GM18517 (cell line): ENCODE measurements at regions not wholly inside any gene's neighbourhood (a gene's known extent, or its start where the extent isn't known, plus 50 kb on each side); places are given as distances from the start of the nearest gene placed in this dataset.

Experiments used
- ATAC-seq: cut with Tn5 transposase; IDR thresholded peaks from one replicate; pipeline ENCODE4 v1.9.1; 2021; ENCODE audit warnings: mild to moderate bottlenecking, moderate library complexity; ENCODE audit not compliant: unreplicated experiment

DNA sequence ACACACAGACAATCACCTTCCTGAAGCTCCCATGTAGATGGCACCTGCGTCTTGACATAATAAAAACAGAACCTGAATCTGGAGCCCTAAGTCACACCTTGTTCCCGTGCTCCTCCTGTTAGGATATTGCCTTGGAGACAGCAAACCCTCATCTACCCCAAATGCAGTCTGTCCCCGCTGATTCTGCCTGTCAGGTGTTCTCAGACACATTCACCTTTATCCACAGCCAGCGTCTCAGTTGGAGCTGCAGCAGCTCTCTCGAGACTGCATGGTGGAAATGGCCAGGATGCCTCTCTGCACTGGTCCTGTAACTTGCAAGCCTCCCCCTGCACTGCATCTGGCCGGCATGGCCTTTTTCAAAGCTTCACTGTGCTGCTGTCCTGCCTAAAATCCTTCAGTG lies 218.0 kb upstream of the ZNF32 start:
- no peak for ATAC-seq

GRCh38 chr10:43865265-43866135 lies 216.8 kb upstream of the ZNF32 start:
- no peak for ATAC-seq

DNA sequence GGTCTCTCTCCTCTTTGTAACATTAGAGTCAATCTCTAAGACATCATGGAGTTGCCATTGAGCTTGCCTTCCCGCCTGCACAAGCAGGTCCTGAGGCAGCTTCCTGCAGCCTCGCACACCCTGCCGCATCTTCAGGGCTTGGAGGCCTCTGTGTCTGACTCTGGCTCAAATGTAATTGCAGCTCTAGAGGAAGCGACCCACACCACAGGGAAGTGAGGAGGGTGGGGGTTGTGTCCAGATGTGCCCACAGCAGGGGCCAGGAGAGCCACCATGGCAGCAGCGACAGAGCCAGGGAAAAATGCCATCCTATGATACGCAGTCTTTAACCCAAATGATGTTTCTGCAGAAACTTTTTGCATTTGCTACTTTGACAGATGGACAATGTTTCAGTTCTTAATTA lies 216.0 kb upstream of the ZNF32 start:
- ATAC-seq = no peak

DNA sequence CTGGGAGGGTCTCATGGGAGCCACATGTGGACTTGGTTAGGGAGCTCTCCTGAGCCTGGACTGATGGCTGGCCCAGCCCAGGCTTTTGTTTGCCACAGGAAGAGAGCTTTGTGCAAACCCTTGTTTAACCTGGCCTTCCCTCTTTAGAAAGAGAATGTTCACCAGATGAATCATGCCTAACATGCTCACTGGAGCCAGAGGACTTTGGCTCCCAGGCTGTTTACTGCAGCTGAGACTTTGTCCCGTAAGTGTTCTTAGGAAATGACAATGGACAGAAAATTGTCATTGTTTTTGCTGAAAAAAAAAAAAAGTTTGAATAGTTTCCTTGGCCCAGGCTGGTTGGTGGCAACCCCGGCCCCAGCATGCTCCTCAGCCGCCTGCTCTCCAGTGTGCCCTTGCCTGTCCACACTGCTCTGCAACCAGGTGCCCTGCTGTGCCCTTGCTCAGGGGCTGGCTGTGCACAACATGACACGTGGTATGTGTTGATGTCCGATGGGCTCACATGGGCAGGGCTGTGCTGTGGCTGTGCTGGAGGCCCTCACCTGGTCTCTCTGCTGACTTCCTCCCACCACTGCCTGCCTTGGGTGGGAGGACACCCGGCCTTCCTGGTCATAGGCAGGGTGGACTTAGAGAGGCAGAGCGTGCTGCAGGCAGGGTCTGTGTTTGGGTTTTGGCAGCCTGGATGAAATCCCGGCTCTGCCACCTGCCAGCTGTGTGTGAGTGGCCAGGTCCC lies 215.3 kb upstream of the ZNF32 start:
- no peak for ATAC-seq

GRCh38 chr10:43863270-43863669 lies 214.6 kb upstream of the ZNF32 start:
- no peak for ATAC-seq

DNA sequence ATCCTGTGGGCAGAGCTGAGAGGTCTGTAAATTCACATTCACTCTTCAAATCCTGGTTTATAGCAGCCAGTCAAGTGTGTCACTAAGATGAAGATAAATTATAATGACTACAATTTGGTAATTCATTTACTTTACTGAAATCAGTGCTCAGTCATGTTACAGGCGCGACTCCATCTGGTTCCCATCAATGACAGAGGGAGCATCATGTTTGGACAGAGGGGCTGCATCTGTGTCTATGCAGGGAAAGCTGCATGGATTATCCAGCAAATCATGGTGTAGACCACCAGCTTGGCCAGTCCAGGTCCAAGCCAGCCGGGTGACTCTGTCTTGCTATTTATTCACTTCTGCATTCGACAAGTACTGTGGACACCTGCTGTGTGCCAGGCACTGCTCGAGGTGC lies 214.1 kb upstream of the ZNF32 start:
- no peak for ATAC-seq

- ATAC-seq = no peak
Observed at GRCh38 chr10:43861966-43862751, 213.5 kb upstream of the ZNF32 start.

DNA sequence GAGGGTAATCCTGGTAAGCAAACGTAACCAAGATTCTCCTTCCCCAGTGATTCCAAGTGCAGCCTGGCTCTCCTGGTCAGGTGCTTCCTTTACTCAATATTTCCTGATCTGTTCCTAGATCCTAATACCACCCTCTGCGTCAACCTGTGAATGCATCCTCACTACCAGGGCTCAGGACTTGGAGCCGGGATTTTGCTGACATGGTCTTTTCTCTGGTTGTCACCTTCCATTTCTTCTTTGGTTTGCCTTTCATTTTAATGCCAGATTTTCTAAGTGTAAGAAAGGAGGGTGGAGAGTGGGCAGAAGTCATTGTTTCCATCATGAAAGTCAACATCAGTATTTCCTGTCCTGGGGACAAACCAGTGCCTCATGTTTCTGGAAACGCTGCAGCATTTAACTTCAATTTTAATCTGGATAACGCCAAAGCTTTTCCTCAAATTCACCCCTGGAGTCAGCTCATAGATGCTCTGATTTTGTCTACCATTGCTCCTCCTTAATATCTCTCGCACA lies 210.4 kb upstream of the ZNF32 start:
- no peak for ATAC-seq

GRCh38 chr10:43857931-43858315 lies 209.2 kb upstream of the ZNF32 start:
- ATAC-seq = no peak

GRCh38 chr10:43857206-43857930 lies 208.7 kb upstream of the ZNF32 start:
- ATAC-seq = no peak

DNA sequence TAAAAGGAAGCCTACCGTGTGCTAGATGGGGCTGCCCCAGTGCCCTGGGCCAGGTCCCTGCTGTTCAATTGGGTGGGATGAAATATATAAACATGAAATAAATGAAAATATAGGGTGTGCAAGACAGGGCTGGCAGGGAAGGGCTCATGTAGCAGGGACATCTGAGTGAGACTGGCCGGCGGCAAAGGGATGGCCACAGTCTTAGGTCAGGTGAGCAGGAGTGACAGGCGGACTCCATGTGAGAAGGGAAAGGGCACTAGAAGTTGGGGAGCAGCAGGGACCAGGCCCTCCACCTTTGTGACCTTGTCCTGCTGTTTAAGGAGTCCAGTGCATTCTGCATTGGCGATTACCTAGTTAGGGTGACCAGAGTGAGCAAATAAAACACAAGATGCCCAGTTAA lies 207.6 kb upstream of the ZNF32 start:
- no peak for ATAC-seq

GRCh38 chr10:43855667-43856210 lies 207.1 kb upstream of the ZNF32 start:
- no peak for ATAC-seq

DNA sequence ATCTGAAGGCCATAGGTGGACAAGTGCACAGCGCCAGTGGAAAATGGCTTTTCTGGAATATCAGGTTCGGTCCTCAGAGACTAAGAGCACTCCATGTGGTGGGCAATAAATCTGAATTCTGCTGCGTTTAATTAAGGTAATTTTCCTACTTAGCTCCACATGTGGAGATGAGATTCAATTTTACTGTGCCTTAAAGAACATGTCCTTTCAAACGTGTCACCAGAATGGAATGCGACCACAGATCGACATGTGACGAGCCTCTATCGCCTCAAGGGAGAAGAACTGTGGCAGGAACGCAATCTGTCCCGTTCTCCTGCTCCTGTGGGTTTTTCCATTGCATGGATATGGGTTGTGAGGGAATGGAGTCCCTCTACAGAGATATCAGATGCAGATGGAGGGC lies 205.3 kb upstream of the ZNF32 start:
- ATAC-seq = no peak

DNA sequence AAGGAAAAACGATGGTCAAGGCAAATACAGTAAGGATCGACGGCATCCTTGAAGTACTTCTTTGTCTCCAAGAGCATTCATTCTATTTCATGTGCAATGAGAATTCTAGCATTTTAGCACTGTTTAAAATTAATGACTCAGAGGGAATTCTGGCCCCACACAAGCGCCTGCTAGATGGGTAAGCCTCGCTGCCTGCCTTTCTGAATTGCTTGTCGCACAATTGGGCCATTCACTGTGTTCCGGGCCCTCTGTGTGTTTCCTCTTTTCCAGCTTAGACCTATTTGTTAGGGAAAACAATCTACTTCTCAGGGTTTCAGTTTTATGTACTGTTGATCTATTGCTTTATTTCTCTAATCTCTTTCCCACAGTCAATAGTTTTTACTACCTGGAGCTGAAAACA lies 204.7 kb upstream of the ZNF32 start:
- no peak for ATAC-seq

DNA sequence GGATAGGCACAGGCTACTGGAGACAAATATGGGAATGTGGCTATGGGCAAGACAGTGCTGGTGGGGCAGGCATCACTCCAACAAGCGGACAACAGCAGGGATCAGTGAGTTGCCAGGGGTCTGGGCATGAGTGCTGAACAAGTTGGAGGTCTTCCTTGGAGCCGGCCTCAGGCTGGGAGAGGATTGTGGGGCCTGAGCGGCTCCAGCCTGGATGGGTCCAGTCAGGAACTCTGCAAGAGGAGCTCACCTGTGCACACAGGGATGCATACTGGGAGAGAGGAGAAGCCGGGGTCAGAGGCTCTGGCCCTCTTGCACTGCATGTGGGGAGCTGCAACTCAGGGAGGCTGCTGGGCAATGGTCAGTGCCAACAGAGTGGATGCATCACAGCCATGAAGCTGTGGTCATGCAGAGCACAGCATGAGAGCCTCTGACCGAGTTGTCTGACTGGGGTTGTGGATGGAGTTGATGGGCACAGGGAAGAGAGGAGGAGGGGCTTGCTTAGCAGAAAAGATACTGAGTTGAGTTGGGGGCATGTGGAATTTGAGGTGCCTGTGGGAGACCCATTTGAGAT lies 204.0 kb upstream of the ZNF32 start:
- ATAC-seq = no peak

GRCh38 chr10:43852149-43852548 lies 203.5 kb upstream of the ZNF32 start:
- ATAC-seq = no peak

GRCh38 chr10:43851030-43851429 lies 202.3 kb upstream of the ZNF32 start:
- ATAC-seq = no peak

DNA sequence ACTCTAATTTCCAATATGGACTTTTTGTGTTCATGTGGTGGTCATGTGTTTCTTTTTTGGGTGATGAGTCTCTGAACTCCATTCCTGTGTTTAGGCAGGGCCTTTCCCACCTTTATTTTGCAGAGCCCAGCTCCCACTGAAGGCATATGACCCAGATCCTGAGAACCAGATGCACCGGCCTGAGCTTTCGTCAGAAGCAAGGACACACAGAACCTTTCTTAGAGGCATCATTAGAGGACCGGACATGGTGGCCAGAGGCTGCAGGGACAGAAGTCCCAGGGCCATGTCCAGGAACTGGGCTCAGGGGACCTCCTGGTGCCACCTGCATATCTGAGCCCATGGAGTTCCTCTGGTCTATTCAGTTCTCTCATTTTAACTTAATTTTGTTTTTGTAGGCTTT lies 200.9 kb upstream of the ZNF32 start:
- ATAC-seq = no peak

DNA sequence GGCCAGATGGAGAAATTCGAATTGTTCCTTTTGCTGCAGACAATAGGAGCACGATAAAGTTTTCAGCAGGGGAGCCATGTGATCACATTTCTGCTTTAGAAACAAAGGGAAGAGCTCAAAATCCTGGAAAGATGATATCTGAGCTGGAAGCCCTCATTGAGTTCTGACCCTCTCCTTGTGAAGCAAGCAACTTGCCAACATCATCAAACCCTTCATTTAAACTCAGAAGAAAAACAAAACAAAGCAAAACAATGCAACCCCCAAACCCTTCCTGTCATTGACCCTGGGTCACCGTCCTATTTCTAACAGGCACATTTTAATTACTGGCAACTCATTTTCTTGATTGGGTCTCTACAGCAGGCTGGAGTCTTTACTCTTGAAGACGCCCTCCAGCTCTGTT lies 198.3 kb upstream of the ZNF32 start:
- no peak for ATAC-seq

- ATAC-seq = no peak
Observed at GRCh38 chr10:43846187-43846680, 197.6 kb upstream of the ZNF32 start.
